ENCODE measurements at regions not wholly inside any gene's neighbourhood (a gene's known extent, or its start where the extent isn't known, plus 50 kb on each side); places are given as distances from the start of the nearest gene placed in this dataset.

GRCh38 chr3:117026401-117026800, 316.8 kb downstream of the TUSC7 start:
- TF ChIP-seq CTCF (conservative IDR thresholded peaks at IDR 0.05; ENCODE audit: low read depth, low read length): no peak
- no peak for TF ChIP-seq EZH2 (IDR thresholded peaks at IDR 0.05; ENCODE audit: low read length, unreplicated experiment)
- TF ChIP-seq EZH2phosphoT487 (IDR thresholded peaks at IDR 0.05; ENCODE audit: borderline replicate concordance, low read length): no peak

Measured in PC-3 (cell line).